Stimulated activated naive CD4-positive, alpha-beta T cell (primary cell): ENCODE measurements at regions not wholly inside any gene's neighbourhood (a gene's known extent, or its start where the extent isn't known, plus 50 kb on each side); places are given as distances from the start of the nearest gene placed in this dataset.

Experiments
- DNase-seq, 6 experiments: peaks; one replicate each; lab custom pipeline; 2025; lab: John Stamatoyannopoulos, UW

DNA sequence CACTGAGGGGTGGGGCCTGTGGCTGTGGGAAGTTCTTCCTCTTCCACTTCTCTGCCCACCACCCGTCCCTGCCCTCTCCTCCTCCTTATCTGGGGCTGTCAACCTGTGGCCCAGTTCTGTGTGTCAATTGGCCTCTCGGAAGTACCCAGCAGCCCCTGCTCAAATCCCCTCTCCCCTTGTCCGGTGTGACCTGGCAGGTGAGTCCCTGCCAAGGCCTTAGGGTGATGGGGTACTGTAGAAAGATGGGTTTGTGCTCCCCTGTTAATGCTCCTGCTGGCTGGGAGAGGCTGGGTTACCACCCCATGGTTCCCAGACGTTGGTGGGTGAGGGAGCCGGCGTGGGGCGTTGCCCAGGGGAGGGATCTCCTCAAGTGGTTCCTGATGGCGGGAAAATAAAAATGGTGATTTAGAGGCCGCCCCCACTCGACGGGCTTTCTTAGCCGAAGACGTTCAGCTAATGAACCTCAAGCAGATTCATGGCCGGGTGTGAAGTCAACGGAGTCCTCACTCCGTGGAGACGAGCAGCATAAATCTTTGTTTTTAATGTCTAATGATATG lies 141.2 kb downstream of the URI1 start:
- no peak for DNase-seq

DNA sequence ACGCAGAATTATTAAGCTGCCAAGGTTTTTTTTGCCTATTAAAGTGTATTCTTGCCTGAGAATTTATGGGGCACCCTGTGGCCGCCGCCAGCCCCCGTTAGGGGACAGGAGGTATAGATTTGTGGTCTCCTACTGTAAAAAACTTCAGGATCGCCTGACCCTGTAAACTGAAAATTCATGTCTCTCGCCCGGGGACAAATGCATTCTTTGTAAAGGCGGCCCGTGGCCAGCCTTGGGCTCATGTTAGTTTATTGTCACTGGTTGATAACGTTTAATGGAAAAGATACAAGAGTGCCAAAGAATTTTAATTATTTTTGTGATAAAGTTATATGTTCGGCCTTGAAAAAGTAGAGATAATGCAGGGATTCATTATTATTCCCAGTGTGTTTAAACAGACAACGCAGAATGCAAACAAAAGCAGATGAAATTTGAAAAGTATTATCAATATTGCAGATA lies 141.7 kb downstream of the URI1 start:
- no peak for DNase-seq

- DNase-seq, result no peak
These were observed 142.4 kb downstream of the URI1 start for GRCh38 chr19:30084390-30084819.

DNA sequence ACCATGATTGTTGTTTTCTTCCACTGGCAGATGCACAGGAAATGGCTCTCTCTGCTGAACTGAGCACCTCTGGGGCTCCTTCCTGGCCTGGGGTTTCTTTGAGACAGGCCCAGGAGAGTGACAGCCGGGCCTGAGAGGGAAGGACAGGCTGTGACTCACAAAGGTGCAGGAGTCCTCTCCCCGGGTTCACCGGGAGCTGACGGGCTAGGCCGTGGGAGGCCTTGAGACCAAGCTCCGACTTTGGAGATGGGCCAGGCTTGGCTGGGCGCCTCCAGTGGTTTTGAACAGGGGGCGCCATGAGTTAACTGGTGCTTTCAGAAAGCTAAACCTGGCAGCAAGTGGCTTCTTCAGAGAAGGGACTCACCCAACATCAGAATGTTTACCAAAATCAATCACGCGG lies 143.4 kb downstream of the URI1 start:
- no peak for DNase-seq

- no peak for DNase-seq
These were observed 144.2 kb downstream of the URI1 start for GRCh38 chr19:30086220-30086619.

GRCh38 chr19:30086916-30087315 lies 144.9 kb downstream of the URI1 start:
- no peak for DNase-seq

- no peak for DNase-seq
These were observed 145.5 kb downstream of the URI1 start for GRCh38 chr19:30087381-30088138.

DNA sequence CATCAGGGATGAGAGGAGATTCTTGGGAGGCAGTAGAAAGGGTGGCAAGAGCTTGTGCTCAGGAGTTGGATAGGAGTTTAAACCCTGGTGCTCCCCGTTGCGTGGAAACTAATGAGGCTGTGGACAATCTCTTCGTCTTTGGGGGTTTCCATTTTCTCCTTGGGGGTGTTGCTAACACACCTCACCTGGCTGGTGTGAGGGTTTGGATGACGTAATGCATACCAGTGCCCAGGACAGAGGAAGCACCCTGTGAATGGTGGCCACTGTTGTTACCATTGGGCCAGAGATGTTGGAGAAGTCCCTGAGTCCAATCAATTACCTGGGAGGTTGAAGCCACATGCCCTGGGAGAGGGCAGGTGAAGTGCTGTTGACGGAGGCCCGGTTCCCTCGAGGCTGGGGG lies 146.5 kb downstream of the URI1 start:
- DNase-seq, result no peak

GRCh38 chr19:30089086-30089665 lies 147.1 kb downstream of the URI1 start:
- DNase-seq, result no peak

GRCh38 chr19:30090476-30090875 lies 148.4 kb downstream of the URI1 start:
- DNase-seq, result no peak

DNA sequence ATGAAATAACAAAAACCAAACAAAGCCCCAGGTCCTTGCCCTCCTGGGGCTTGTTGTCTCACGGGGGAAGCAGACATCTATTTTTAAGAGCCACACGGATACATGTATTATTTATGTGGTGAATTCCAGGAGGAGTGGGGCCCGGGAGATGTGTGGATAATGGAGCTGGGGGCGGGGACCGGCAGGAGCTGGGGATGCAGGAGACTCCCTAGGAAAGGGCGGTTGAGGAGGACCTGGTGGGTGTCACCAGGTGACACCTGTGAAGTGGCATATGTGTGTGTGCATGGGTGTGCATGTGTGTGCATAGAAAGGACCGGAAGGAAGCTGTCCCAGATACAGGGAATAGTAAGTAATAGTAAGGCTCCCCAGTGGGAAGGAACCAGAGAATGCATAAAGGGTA lies 148.9 kb downstream of the URI1 start:
- no peak for DNase-seq

GRCh38 chr19:30091456-30091855 lies 149.4 kb downstream of the URI1 start:
- no peak for DNase-seq

GRCh38 chr19:30091856-30092255 lies 149.8 kb downstream of the URI1 start:
- no peak for DNase-seq

DNA sequence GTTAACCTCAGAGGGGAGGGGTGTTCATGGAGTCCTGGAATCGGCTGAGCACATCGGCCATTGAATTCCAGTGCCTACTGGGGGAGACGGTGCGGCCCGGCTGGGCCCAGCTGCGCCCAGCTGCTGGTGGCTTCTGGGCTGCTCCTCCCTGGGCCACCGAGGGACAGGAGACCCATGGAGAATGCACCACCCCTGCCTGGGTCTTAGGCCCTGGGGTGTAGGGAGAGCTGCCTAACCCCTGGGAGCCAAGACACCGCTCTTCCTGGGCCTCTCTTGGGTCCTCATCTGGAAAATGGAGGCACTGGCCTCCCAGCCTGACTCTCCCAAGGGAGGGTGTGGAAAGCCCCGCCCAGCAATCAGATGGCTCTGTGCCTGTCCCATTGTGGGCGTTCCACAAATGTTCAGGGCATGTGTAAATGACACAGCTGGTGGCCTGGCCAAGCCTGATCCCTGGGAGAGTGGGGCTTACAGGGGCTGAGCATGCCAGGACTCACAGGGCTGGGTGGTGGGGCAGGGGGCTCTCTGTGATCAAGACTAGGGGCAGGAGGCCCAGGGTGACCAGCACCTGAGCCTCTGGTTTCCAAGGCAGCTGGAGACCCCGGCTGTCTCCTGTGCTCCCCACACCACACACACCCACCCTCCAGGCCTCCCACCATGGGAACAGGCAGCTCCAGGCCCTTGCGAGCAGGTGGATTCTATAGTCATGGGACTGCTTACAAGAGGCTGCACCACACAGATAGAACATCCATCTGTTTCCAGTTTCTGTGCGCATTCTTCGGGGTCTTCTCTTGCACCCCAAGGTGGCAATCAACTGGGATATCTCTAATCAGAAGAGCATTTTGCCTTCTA lies 150.9 kb downstream of the URI1 start:
- DNase-seq, result no peak

DNA sequence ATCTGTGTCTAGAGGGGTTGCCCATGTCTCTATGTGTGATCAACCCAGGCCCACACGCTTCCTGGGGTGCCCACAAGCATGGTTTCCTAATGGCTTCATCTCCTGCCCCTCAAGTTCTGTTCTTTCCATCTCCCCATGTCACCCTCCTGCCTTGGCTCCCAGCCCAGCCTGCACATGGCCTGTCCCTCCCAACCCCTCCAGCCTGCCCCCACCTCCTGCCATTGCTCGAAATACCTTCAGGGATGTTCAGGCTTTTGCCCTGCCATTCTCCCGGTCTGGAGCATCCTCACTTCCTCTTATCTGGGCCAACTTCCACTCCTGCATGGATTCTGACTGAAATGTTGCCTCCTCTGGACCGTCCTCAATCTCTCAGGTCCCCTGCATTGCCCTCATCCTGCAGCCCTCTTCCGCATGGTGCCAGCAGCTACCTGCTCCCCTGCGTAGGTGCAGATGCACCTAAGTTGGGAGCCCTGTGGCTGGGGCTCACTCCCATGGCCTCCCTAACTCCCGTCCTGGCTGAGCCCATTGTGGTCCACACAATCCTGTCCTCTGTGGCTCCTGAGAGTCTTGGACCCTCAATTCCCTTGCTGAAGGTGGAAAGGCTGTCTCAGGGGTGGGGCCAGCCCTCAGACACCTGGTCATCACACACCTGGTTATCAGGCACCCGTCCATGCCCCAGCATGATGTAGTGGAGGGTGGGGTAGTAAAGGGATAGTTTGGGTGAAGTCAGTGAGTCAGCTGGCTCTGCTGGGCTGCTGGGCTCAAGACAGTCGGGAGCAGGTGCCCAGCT lies 152.1 kb downstream of the URI1 start:
- no peak for DNase-seq

GRCh38 chr19:30094756-30095140 lies 152.7 kb downstream of the URI1 start:
- DNase-seq, result no peak

DNA sequence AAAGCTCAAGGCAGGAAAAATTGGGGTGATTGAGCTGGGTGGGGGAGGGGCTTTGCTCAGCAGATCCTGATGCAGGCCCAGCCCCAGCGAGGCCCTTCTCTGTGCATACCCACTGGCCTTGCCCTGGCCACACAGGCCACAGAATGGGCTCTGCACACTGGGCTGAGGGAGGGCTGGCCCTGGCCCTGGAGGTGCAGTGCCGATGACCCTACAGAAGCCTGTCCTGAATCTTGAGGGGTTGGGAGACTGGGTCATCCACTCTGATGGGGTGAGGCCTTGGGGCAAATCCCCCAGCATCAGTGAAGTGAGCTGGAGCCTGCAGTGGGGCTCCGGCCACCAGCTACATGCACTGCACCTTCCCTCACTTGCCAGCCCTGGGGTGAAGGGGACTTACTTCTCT lies 153.1 kb downstream of the URI1 start:
- no peak for DNase-seq

DNA sequence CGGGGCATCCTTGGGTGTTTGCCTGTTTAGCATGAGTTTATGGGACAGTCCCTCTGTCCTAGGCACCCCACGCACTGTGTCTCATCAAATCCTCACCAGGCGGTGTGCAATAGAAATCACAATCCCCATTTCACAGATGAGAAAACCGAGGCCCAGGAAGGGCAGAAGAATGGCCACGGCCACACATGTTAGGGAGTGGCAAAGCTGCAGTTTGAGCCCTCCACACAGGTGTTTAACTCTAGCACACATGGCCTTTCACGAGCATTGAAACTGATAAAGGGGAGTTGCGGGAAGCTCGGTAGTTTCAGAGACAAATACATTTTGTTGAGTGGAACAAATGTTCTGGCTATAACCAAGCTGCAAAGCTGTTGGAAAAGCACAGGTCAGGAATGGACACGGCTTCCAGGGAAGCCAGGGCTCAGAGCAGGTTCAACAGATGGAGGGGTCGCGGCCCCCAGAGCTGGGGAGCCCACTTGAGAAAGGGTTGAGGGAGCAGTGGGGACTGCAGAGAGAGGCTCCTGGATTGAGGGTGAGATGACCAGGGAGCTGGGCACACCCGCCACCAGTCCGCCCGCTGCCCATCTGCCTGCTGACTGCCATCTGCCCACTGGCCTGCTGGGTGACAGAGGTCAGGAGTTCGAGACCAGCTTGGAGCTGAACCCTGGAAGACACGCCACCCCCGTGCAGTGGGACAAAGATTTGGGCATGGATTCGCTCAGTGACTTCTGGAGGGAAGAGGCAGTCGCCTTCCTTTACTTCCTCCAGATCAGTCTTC lies 154.7 kb downstream of the URI1 start:
- no peak for DNase-seq

DNA sequence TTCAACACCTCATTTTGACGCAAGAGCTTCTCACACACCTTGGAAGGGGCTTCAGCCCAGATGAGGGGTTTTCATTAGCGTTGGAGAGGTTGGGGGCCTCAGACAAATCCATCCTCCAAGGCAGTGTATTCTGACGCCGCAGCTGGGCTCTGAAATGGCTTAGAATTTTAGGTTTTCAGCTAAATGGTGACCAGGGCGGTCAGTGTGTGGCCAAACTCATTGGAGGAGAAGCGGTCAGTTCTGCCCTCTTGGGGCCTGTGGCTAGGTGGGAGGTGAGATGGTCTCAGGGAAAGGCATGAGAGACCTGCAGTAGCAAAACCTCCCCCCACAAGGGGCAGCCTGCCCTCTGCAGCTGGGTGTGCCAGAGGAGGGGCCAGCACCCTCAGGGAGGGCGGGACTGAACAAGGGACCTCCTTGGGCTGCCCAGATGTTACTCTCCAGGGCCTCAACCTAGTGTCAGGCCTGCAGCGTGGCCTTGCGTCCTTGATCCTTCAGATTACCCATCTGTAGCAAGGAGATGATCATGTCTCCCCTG lies 155.8 kb downstream of the URI1 start:
- no peak for DNase-seq

DNA sequence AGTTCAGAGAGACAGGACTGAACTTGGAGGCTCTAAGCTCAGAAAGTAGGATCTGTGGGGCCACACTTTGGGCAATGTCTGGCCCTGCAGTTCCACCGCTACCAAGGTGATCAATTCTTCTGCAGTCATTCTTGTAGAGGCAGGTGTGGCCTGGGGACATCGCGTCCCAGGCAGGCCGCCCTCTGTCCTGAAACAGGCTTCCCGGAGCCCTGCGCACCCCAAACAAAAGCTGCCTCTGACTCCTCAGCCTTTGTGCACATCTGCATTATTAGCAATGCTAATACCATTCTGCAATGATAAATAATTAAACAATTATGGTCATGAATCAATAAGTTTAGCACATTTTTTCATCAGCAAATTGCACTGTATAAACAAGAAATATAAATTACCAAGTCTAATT lies 160.2 kb downstream of the URI1 start:
- no peak for DNase-seq

DNA sequence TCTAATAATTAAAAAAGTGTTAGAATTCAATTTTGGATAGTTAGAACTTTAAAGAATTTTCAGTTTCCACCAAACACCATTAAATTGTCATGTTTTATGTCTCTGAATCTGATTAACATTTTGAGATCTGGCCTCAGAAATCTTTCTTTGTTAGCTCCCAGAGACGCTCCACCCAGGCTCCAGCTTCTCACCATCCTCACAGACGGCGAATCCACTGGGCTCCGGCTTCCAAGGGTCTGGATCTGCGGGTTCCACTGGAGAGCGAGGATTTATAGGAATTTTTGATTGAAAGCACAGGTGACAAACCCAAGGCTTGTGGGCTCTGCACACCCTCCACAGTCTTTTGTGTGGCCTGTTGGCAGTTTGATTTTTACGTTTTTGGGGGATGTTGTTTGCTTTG lies 160.6 kb downstream of the URI1 start:
- DNase-seq, result no peak
